ENCODE measurements at regions not wholly inside any gene's neighbourhood (a gene's known extent, or its start where the extent isn't known, plus 50 kb on each side); places are given as distances from the start of the nearest gene placed in this dataset.

DNA sequence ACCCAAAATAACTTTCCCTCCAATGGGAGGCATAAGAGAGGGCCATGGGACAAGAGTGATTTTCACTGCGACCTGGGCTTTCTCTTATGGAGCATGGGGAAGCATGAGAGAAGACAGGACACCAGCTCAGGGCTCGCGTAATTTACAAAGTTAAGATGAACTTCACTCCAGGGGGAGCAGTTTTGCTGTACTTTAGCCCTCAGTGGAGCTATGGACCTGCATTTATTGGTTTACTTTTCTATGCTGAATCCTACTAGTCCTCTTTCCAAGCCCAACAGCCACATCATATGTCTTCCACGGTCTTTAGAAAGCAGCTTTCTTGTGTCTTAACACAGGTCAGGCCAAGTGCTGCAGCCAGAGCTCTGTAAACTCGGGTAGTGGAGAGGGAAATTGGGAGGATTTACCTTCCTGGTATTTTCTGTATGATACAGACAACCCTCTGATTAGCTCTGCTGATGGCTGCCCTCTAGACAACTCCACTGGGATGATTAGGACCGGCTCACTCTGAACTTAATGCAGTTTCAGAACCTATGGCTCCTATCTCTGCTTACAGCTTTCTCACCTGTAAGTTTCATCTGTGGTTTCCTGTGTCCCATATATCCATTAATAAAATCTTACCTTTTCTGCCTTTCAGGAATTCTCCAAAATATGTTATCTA, 581.0 kb upstream of the RORB start:
- no peaks in the 10 kb centered on the region for H3F3A ChIP-seq (ENCODE audit: insufficient read depth, low read length)
- H3K9ac ChIP-seq (ENCODE audit: low read length): no peak overlapping the region
- H3K4me3 ChIP-seq (ENCODE audit: low read depth, low read length, poor library complexity, severe bottlenecking): no peak overlapping the region
- H3K9me3 ChIP-seq (ENCODE audit: low read length): no peaks in the 10 kb centered on the region
- no peaks in the 10 kb centered on the region for H3K36me3 ChIP-seq (ENCODE audit: insufficient read depth, low read length)
- no peaks in the 10 kb centered on the region for H3K4me1 ChIP-seq (ENCODE audit: insufficient read depth, low read length, severe bottlenecking)
- no peak overlapping the region for H2AFZ ChIP-seq (ENCODE audit: low read length)
- no peak overlapping the region for H3K27ac ChIP-seq (ENCODE audit: low read depth, low read length, poor library complexity, severe bottlenecking)
- no peak overlapping the region for H3K4me2 ChIP-seq (ENCODE audit: low read length)
- H4K20me1 ChIP-seq (ENCODE audit: insufficient read depth, low read length): no peaks in the 10 kb centered on the region
- H3K9me2 ChIP-seq (ENCODE audit: low read depth, low read length): no peaks in the 10 kb centered on the region
- TF ChIP-seq EZH2 (IDR thresholded peaks at IDR 0.05; ENCODE audit: borderline replicate concordance, low read length) (no peak), CTCF (IDR thresholded peaks at IDR 0.05; ENCODE audit: low read length) (no peak; the same call in 1 of the 2 replicates)
- H3K27me3 ChIP-seq (ENCODE audit: insufficient read depth, low read length): no peaks in the 10 kb centered on the region
- no peaks in the 10 kb centered on the region for H3K79me2 ChIP-seq (ENCODE audit: insufficient read depth, low read length)

DNA sequence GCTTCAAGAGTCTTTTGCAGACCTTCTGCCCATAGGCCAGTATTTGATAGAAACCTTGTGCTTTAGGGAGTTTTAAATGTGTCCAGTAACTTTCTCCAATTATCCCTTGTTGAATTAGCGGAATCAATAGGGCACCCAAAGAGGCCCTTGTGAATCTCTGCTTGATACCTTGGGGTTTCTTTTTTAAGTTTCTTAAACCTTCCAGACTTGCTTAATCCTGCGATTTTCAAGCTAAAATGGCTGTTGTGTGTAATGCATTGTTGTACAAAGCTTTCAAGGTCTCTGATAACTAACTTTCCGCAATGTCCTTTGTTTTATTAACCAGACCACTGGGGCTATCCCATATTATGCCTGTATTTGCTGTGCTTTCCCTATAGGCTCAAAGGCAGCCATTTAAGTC, 577.4 kb upstream of the RORB start:
- Histone ChIP-seq H4K20me1 (ENCODE audit: insufficient read depth, low read length) (no peaks in the 10 kb centered on the region), H2AFZ (ENCODE audit: low read length) (no peak overlapping the region)
- TF ChIP-seq CTCF (IDR thresholded peaks at IDR 0.05; ENCODE audit: low read length): no peak

DNA sequence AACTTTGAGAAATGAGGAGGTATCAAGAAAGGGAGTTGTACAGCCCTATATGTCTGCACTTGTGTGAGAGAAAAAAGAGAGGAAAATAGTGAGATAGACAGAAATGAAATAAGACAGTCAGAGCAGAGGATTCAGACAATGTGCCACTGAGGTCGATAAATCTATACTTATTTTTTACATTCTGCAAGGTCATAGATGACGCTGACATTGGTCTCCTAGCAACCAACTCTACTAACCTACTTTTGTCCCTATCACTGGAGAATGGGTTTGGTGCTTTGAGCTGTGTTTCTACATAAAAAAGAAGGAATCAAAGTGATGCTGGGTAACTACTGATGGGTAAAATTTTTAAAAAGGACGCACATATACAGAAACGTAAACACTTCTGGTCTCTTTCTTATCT, 573.3 kb upstream of the RORB start:
- H2AFZ ChIP-seq (ENCODE audit: low read length): no peak overlapping the region
- H3K27me3 ChIP-seq (ENCODE audit: insufficient read depth, low read length): no peaks in the 10 kb centered on the region
- H3K9me2 ChIP-seq (ENCODE audit: low read depth, low read length): no peaks in the 10 kb centered on the region
- no peak overlapping the region for H3K4me3 ChIP-seq (ENCODE audit: low read depth, low read length, poor library complexity, severe bottlenecking)
- H3K27ac ChIP-seq (ENCODE audit: low read depth, low read length, poor library complexity, severe bottlenecking): no peak overlapping the region
- H3F3A ChIP-seq (ENCODE audit: insufficient read depth, low read length): no peaks in the 10 kb centered on the region
- H3K9me3 ChIP-seq (ENCODE audit: low read length): no peaks in the 10 kb centered on the region
- no peak for TF ChIP-seq CTCF (IDR thresholded peaks at IDR 0.05; ENCODE audit: low read length)
- no peak for TF ChIP-seq EZH2 (IDR thresholded peaks at IDR 0.05; ENCODE audit: borderline replicate concordance, low read length)
- H3K4me1 ChIP-seq (ENCODE audit: insufficient read depth, low read length, severe bottlenecking): no peaks in the 10 kb centered on the region
- H3K36me3 ChIP-seq (ENCODE audit: insufficient read depth, low read length): no peaks in the 10 kb centered on the region
- no peaks in the 10 kb centered on the region for H3K79me2 ChIP-seq (ENCODE audit: insufficient read depth, low read length)
- no peaks in the 10 kb centered on the region for H4K20me1 ChIP-seq (ENCODE audit: insufficient read depth, low read length)
- no peak overlapping the region for H3K9ac ChIP-seq (ENCODE audit: low read length)
- H3K4me2 ChIP-seq (ENCODE audit: low read length): no peak overlapping the region

More for the DNA sequence above, 577.4 kb upstream of the RORB start:
- Histone ChIP-seq H3K4me3 (ENCODE audit: low read depth, low read length, poor library complexity, severe bottlenecking) (no peak overlapping the region), H3K9ac (ENCODE audit: low read length) (no peak overlapping the region), H3K79me2 (ENCODE audit: insufficient read depth, low read length) (no peaks in the 10 kb centered on the region), H3K4me1 (ENCODE audit: insufficient read depth, low read length, severe bottlenecking) (no peaks in the 10 kb centered on the region), H3K9me3 (ENCODE audit: low read length) (no peaks in the 10 kb centered on the region), H3K36me3 (ENCODE audit: insufficient read depth, low read length) (no peaks in the 10 kb centered on the region), H3K4me2 (ENCODE audit: low read length) (no peak overlapping the region), H3K27ac (ENCODE audit: low read depth, low read length, poor library complexity, severe bottlenecking) (no peak overlapping the region), H3F3A (ENCODE audit: insufficient read depth, low read length) (no peaks in the 10 kb centered on the region), H3K27me3 (ENCODE audit: insufficient read depth, low read length) (no peaks in the 10 kb centered on the region), H3K9me2 (ENCODE audit: low read depth, low read length) (no peaks in the 10 kb centered on the region)
